ENCODE measurements at regions not wholly inside any gene's neighbourhood (a gene's known extent, or its start where the extent isn't known, plus 50 kb on each side); places are given as distances from the start of the nearest gene placed in this dataset.
"Not testable (repeated sequence)": the region's sequence is repeated elsewhere in the genome, so short reads cannot be mapped to it uniquely, and the experiment has no call there.

DNA sequence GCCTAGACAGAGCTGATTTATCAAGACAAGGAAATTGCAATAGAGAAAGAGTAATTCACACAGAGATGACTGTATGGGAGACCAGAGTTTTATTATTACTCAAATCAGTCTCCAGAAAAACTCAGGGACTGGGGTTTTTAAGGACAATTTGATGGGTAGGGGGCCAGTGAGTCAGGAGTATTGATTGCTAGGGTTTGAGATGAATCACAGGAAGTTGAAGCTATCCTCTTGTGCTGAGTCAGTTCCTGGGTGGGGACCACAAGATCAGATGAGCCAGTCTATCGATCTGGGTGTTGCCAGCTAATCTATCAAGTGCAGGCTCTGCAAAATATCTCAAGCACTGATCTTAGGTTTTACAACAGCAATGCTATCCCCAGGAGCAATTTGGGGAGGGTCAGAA, 87.4 kb upstream of the TGIF2LY start:
- not testable (repeated sequence) for DNase-seq (ENCODE audit: low spot score)

DNA sequence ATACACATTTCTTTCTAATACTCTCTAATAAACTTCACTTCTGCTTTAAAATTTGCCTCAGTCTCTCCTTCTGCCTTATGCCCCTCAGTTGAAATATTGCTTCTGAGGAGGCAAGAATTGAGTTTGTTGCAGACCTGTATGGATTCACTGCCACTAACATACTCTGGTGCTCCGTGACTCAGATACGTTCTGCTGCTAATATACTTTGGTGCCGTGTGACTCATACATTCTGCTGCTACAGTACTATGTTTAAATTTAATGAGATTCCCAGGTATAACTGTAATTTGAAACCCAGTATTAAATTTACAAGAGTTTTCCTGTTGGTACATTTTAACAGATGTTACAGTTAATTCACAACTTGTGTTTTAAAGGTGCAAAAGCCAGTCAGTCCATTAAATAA, 84.3 kb upstream of the TGIF2LY start:
- not testable (repeated sequence) for DNase-seq (ENCODE audit: low spot score)

GRCh38 chrY:3527040-3527439, 51.8 kb upstream of the TGIF2LY start:
- DNase-seq (ENCODE audit: low spot score), result peak; percentile 16
